GM21390 (cell line): ENCODE measurements at regions not wholly inside any gene's neighbourhood (a gene's known extent, or its start where the extent isn't known, plus 50 kb on each side); places are given as distances from the start of the nearest gene placed in this dataset.
"Not testable (repeated sequence)": the region's sequence is repeated elsewhere in the genome, so short reads cannot be mapped to it uniquely, and the experiment has no call there.

Experiments
- ATAC-seq: cut with Tn5 transposase; IDR thresholded peaks from one replicate; pipeline ENCODE4 v1.9.1; 2021; ENCODE audit not compliant: unreplicated experiment

- ATAC-seq = no peak
These were observed 108.1 kb upstream of the FRG1 start for GRCh38 chr4:189832528-189832927.

- no peak for ATAC-seq
These were observed 106.1 kb upstream of the FRG1 start for GRCh38 chr4:189834616-189835015.

- ATAC-seq = no peak
These were observed 105.2 kb upstream of the FRG1 start for GRCh38 chr4:189835505-189835904.

- no peak for ATAC-seq
These were observed 103.2 kb upstream of the FRG1 start for GRCh38 chr4:189837471-189837870.

GRCh38 chr4:189838821-189839497 is 101.7 kb upstream of the FRG1 start:
- no peak for ATAC-seq

DNA sequence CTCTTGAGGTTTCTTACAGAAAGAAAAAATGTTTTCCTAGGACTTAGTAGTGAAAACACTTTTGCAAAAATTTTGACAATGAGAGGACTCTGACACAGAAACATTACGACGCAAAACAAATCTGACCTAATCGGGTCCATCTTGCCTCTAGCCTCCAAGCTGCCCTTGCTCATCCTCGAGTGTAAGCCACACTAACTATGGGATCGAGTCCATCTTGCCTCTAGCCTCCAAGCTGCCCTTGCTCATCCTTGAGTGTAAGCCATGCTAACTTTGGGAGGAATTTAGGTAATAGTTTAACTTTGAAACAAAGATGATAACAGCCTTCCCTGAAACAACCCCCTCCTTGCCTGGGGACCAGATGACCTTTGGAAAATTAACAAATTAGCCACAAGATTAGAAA is 100.3 kb upstream of the FRG1 start:
- no peak for ATAC-seq

GRCh38 chr4:189843413-189844009 is 97.2 kb upstream of the FRG1 start:
- no peak for ATAC-seq

DNA sequence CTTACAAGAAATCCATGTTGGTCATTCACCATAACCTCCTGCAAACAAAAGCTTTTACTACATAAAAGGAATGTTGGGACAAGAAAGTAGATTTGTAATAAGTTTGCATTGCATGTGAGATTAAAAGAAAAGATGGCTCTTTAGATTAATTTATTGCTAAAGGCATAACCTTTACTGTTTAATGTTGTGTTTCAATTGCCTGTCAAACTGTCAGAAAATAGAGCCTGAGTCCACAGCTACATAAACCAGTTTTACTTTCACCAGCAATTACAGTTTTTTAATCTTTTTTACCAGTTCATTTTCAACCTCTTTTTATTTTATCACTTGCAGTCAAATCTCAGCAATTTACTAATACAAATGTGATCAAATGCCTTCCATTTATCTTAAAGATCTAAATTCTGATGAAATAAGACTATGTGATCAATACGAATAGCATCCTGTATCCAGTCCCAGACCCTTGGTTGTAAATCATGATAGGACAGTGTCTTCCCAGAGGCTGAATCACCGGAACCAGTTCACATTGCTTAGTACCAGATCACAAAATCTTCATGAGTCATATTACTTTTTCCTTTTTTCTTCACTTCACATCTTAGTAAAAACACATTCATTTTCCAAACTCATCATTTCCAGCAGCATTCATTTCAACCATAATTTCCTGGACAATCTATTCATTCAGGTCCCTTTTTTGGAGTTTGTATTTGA is 95.4 kb upstream of the FRG1 start:
- ATAC-seq = no peak

- ATAC-seq = not testable (repeated sequence)
These were observed 94.6 kb upstream of the FRG1 start for GRCh38 chr4:189846094-189846493.

DNA sequence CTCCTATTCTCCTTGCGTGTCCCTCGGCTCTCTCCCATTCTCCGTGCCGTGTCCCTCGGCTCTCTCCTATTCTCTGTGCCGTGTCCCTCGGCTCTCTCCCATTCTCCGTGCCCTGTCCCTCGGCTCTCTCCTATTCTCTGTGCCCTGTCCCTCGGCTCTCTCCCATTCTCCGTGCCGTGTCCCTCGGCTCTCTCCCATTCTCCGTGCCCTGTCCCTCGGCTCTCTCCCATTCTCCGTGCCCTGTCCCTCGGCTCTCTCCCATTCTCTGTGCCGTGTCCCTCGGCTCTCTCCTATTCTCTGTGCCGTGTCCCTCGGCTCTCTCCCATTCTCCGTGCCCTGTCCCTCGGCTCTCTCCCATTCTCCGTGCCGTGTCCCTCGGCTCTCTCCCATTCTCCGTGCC is 94.1 kb upstream of the FRG1 start:
- ATAC-seq = not testable (repeated sequence)

GRCh38 chr4:189848672-189849071 is 92.0 kb upstream of the FRG1 start:
- ATAC-seq = not testable (repeated sequence)

DNA sequence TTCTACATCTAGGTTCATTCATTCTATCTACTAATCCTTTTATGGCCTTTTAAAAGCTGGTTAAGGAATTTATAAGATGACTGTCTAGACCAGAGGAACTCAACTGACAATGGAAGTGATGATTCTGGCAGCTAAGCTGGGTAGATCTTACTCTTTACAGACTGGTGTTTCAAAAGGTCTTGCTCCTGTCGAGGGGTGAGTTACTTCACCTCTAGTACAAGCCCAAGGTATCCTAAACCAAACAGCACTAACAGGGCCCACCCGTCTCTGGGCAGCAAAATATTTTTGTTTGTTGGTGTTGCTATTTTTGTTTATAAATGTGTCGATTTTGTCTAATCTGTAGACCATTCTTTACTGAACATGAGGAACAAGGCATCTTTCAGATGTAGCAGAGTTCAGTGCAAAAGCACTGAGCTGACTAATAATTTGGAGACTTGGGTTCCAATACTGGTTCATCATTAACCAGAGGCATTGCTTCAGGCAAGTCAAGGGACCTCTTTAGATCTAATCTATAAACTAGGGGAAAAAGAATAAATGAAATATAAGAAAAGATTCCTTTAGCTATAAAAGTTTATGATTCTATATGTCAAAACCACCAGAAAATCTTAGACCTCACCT is 90.3 kb upstream of the FRG1 start:
- ATAC-seq = peak; percentile 65

- peak; percentile 88 for ATAC-seq
These were observed 82.2 kb upstream of the FRG1 start for GRCh38 chr4:189858435-189858834.

DNA sequence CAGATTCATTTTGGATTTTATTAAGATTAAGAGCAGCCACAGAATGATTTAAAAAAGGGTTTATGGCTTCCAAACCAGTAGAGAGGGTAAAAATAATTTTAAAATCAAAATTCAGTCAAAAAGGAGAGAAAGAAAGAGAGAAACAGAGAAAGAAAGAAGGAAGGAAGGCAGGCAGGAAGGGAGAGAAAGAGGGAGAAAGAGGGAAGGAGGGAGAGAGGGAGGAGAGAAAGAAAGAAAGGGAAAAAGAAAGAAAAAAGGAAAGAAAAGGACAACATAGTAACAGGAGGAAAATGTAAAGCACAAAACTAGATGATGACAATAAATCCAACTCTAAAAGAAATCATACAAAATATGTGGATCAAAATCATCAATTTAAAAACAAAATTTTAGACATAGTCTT is 79.6 kb upstream of the FRG1 start:
- no peak for ATAC-seq

DNA sequence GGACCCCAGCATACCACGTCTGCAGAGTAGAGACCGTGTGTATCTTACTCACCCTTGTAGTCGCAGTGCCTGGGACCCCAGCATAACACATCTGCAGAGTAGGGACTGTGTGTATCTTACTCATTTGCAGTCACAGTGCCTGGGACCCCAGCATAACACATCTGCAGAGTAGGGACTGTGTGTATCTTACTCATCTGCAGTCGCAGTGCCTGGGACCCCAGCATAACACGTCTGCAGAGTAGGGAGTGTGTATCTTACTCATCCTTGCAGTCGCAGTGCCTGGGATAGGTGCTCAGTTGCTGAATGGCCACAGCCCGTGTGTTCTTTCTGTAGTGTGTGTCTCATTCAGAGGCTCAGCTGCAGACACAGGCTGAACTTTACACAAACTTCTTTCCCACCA is 71.4 kb upstream of the FRG1 start:
- ATAC-seq = no peak

DNA sequence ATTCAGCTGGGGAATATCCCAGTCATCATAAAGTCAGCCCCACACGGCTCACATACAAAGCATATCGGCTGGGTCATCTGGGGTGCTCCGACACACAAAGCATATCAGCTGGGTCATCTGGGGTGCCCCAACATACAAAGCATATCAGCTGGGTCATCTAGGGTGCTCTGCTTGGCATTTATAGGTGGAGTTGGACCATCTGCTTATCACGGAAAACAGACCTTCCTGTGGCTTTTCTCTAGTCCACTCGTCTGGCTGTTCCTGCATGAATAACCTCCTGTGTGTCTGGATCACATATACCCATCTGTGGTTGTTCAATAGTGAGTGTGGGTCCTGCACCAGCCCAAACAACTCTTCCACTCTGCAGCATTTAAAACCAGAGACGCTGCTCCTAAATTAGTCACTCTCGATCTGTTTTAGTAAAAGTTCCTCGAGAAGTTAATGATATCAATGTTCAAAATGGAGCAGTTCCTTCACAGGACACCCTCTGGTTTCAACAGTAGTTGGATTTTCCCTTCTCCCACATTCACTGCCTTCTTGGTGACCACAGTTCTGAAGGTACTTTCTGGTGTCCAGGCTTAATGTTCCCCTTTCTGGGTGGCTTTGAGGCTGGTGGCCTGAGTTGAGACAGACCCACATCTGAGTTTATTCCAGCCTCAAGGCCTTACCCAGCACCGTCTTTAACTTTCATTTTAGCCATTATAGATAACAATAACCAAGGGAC is 70.0 kb upstream of the FRG1 start:
- no peak for ATAC-seq

DNA sequence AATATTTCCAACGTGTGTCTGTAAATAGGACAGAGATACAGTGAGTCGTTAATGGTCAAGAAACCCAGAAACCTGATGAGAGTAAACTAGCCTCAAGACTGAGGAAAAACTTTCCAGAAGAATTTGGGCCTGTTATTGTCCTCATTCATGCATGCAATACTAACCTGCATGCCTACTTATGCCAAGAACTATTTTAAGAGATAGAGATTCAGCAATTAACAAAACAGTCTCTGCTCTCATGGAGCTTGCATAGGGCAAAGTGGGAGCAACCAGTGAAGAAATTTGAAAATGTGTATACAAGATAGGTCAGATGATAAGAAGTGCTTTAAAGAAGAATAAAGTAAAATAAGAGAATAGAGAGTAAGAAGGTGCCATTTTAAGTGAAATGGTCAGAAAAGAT is 66.1 kb upstream of the FRG1 start:
- ATAC-seq = no peak

- not testable (repeated sequence) for ATAC-seq
These were observed 59.5 kb upstream of the FRG1 start for GRCh38 chr4:189881190-189881589.

DNA sequence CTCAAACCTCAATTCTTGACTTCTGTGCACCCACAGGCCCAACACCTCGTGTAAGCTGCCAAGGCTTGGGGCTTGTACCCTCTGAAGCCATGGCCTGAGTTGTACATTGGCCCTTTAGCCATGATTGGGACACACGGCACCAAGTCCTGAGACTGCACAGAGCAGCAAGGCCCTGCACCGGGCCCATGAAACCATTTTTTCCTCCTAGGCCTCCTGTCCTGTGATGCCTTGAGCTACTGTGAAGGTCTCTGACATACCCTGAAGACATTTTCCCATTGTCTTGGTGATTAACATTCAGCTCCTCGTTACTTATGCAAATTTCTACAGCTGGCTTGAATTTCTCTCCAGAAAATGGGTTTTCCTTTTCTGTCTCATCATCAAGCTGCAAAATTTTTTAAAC is 52.3 kb upstream of the FRG1 start:
- not testable (repeated sequence) for ATAC-seq
